PFSK-1 (cell line): ENCODE measurements at regions not wholly inside any gene's neighbourhood (a gene's known extent, or its start where the extent isn't known, plus 50 kb on each side); places are given as distances from the start of the nearest gene placed in this dataset.

Experiments
- FOXP2 ChIP-seq: optimal IDR thresholded peaks from 2 replicates; pipeline ENCODE3; 2011; ENCODE audit warnings: borderline replicate concordance, control low read depth, inconsistent platforms; ENCODE audit not compliant: insufficient read depth; ENCODE audit errors: extremely low read length, extremely low read depth
- POLR2AphosphoS5 ChIP-seq: IDR thresholded peaks from 2 replicates; pipeline ENCODE4 v1.6.1; 2012; ENCODE audit warnings: low read depth, mild to moderate bottlenecking, control low read depth, low read length, moderate library complexity
- REST ChIP-seq, 2 experiments: IDR thresholded peaks; 2 replicates each; pipeline versions ENCODE4 v1.6.1 to v1.8.0; 2011 to 2012; ENCODE audit warnings: low read depth in 2 of 2, low read length in 2 of 2, control low read depth in 1 of 2, inconsistent platforms in 1 of 2, mild to moderate bottlenecking in 1 of 2, moderate library complexity in 1 of 2; ENCODE audit not compliant: insufficient read depth in 1 of 2
- SIN3A ChIP-seq: IDR thresholded peaks from 2 replicates; pipeline ENCODE4 v1.6.1; 2012; ENCODE audit warnings: mild to moderate bottlenecking, low read length, moderate library complexity, borderline replicate concordance; ENCODE audit not compliant: insufficient read depth
- TAF1 ChIP-seq: IDR thresholded peaks from 2 replicates; pipeline ENCODE4 v1.6.1; 2012; ENCODE audit warnings: low read length, control low read depth, borderline replicate concordance; ENCODE audit not compliant: insufficient read depth

- TF ChIP-seq SIN3A (no peak), TAF1 (no peak), REST (IDR thresholded peaks at IDR 0.05; ENCODE audit: insufficient read depth in 1 of 2, low read depth in 2 of 2, low read length in 2 of 2) (no peak), FOXP2 (no peak)
Measured at GRCh38 chr10:29132551-29133111, 156.2 kb upstream of the LYZL1 start.

- TF ChIP-seq FOXP2: no peak
- TF ChIP-seq REST (IDR thresholded peaks at IDR 0.05; ENCODE audit: insufficient read depth in 1 of 2, low read depth in 2 of 2, low read length in 2 of 2): no peak
- no peak for TF ChIP-seq TAF1
- no peak for TF ChIP-seq SIN3A
- TF ChIP-seq POLR2AphosphoS5: no peak
Measured at GRCh38 chr10:29135337-29135736, 153.5 kb upstream of the LYZL1 start.

- TF ChIP-seq TAF1: no peak
- TF ChIP-seq REST (IDR thresholded peaks at IDR 0.05; ENCODE audit: insufficient read depth in 1 of 2, low read depth in 2 of 2, low read length in 2 of 2): no peak
- TF ChIP-seq SIN3A: no peak
- no peak for TF ChIP-seq FOXP2
- no peak for TF ChIP-seq POLR2AphosphoS5
Measured at GRCh38 chr10:29136411-29136810, 152.5 kb upstream of the LYZL1 start.

GRCh38 chr10:29140151-29140550 lies 148.7 kb upstream of the LYZL1 start:
- TF ChIP-seq FOXP2 (no peak), TAF1 (no peak), REST (IDR thresholded peaks at IDR 0.05; ENCODE audit: insufficient read depth in 1 of 2, low read depth in 2 of 2, low read length in 2 of 2) (no peak), SIN3A (no peak), POLR2AphosphoS5 (no peak)

- TF ChIP-seq TAF1: no peak
Measured at GRCh38 chr10:29140991-29141390, 147.9 kb upstream of the LYZL1 start.
